ENCODE measurements at regions not wholly inside any gene's neighbourhood (a gene's known extent, or its start where the extent isn't known, plus 50 kb on each side); places are given as distances from the start of the nearest gene placed in this dataset.

- H4K20me1 ChIP-seq, result no peaks in the 10 kb centered on the region
Measured at GRCh38 chr7:16343612-16344011, 77.7 kb downstream of the CRPPA start.

GRCh38 chr7:16338065-16338464, 83.3 kb downstream of the CRPPA start:
- no peak for TF ChIP-seq Cebpa-rat (IDR thresholded peaks at IDR 0.05)
- H3K9ac ChIP-seq, result no peak overlapping the region

More at GRCh38 chr7:16343612-16344011, 77.7 kb downstream of the CRPPA start:
- no peak overlapping the region for H3K9ac ChIP-seq
- no peak for TF ChIP-seq Cebpa-rat (IDR thresholded peaks at IDR 0.05)
- no peak overlapping the region for H3K27ac ChIP-seq
- no peak overlapping the region for H3K4me3 ChIP-seq
- no peaks in the 10 kb centered on the region for H3K27me3 ChIP-seq
- peaks cover 5 to 32% (median 28%) of the 10 kb centered on the region in 10 experiments; a peak in 17 of 20 replicates for H3K4me1 ChIP-seq
- H3K4me2 ChIP-seq, result no peak overlapping the region
- no peaks in the 10 kb centered on the region for H3K36me3 ChIP-seq
- peaks cover under 1 to 25% (median 18%) of the 10 kb centered on the region in 11 experiments; a peak in 15 of 22 replicates for H3K9me3 ChIP-seq (replicated peaks in 1 of 11)

GRCh38 chr7:16326106-16326505, 95.2 kb downstream of the CRPPA start:
- no peaks in the 10 kb centered on the region for H3K36me3 ChIP-seq
- no peak for TF ChIP-seq Cebpa-rat (IDR thresholded peaks at IDR 0.05)
- H3K4me3 ChIP-seq, result no peak overlapping the region
- H4K20me1 ChIP-seq, result no peaks in the 10 kb centered on the region
- H3K27me3 ChIP-seq, result no peaks in the 10 kb centered on the region
- no peaks in the 10 kb centered on the region for H3K4me1 ChIP-seq
- H3K9ac ChIP-seq, result no peak overlapping the region
- no peak overlapping the region for H3K4me2 ChIP-seq
- H3K27ac ChIP-seq, result no peak overlapping the region
- no peaks in the 10 kb centered on the region for H3K9me3 ChIP-seq (replicated peaks in 1 of 11)

More at GRCh38 chr7:16338065-16338464, 83.3 kb downstream of the CRPPA start:
- peaks cover 0 to 11% (median 3%) of the 10 kb centered on the region in 10 experiments; a peak in 6 of 20 replicates for H3K4me1 ChIP-seq
- H3K4me3 ChIP-seq, result no peak overlapping the region
- H3K4me2 ChIP-seq, result no peak overlapping the region
- H3K27ac ChIP-seq, result no peak overlapping the region
- H3K36me3 ChIP-seq, result no peaks in the 10 kb centered on the region
- H3K27me3 ChIP-seq, result no peaks in the 10 kb centered on the region
- H3K9me3 ChIP-seq (replicated peaks in 1 of 11), result peaks cover 7 to 33% (median 15%) of the 10 kb centered on the region in 11 experiments; a peak in 15 of 22 replicates
- no peaks in the 10 kb centered on the region for H4K20me1 ChIP-seq

GRCh38 chr7:16323313-16323712, 98.0 kb downstream of the CRPPA start:
- Histone ChIP-seq H3K4me2 (no peak overlapping the region), H3K27me3 (no peaks in the 10 kb centered on the region), H4K20me1 (no peaks in the 10 kb centered on the region), H3K27ac (no peak overlapping the region), H3K4me3 (no peak overlapping the region), H3K4me1 (no peaks in the 10 kb centered on the region), H3K36me3 (no peaks in the 10 kb centered on the region), H3K9me3 (replicated peaks in 1 of 11) (no peaks in the 10 kb centered on the region), H3K9ac (no peak overlapping the region)
- no peak for TF ChIP-seq Cebpa-rat (IDR thresholded peaks at IDR 0.05)

- no peak for TF ChIP-seq Cebpa-rat (IDR thresholded peaks at IDR 0.05)
- Histone ChIP-seq H4K20me1 (no peaks in the 10 kb centered on the region), H3K9ac (no peak overlapping the region)
Measured at GRCh38 chr7:16320099-16320660, 101.2 kb downstream of the CRPPA start.

GRCh38 chr7:16318989-16319915, 102.1 kb downstream of the CRPPA start:
- no peak overlapping the region for H3K4me3 ChIP-seq
- no peak for TF ChIP-seq Cebpa-rat (IDR thresholded peaks at IDR 0.05)

More at GRCh38 chr7:16320099-16320660, 101.2 kb downstream of the CRPPA start:
- no peaks in the 10 kb centered on the region for H3K36me3 ChIP-seq
- H3K27me3 ChIP-seq, result no peaks in the 10 kb centered on the region
- no peak overlapping the region for H3K4me2 ChIP-seq
- no peak overlapping the region for H3K27ac ChIP-seq
- H3K4me3 ChIP-seq, result no peak overlapping the region
- H3K9me3 ChIP-seq (replicated peaks in 1 of 11), result no peaks in the 10 kb centered on the region
- no peaks in the 10 kb centered on the region for H3K4me1 ChIP-seq

GRCh38 chr7:16318463-16318862, 102.9 kb downstream of the CRPPA start:
- H3K4me3 ChIP-seq, result no peak overlapping the region
- no peaks in the 10 kb centered on the region for H3K4me1 ChIP-seq
- H3K27ac ChIP-seq, result no peak overlapping the region
- H3K27me3 ChIP-seq, result no peaks in the 10 kb centered on the region
- no peaks in the 10 kb centered on the region for H4K20me1 ChIP-seq
- TF ChIP-seq Cebpa-rat (IDR thresholded peaks at IDR 0.05), result no peak
- no peaks in the 10 kb centered on the region for H3K36me3 ChIP-seq
- no peaks in the 10 kb centered on the region for H3K9me3 ChIP-seq (replicated peaks in 1 of 11)
- H3K4me2 ChIP-seq, result no peak overlapping the region
- H3K9ac ChIP-seq, result no peak overlapping the region

More at GRCh38 chr7:16318989-16319915, 102.1 kb downstream of the CRPPA start:
- Histone ChIP-seq H4K20me1 (no peaks in the 10 kb centered on the region), H3K27ac (no peak overlapping the region), H3K4me1 (no peaks in the 10 kb centered on the region), H3K9me3 (replicated peaks in 1 of 11) (no peaks in the 10 kb centered on the region), H3K4me2 (no peak overlapping the region), H3K36me3 (no peaks in the 10 kb centered on the region), H3K27me3 (no peaks in the 10 kb centered on the region), H3K9ac (no peak overlapping the region)

- H3K4me3 ChIP-seq, result no peak overlapping the region
- H4K20me1 ChIP-seq, result no peaks in the 10 kb centered on the region
- H3K9ac ChIP-seq, result no peak overlapping the region
- no peaks in the 10 kb centered on the region for H3K27me3 ChIP-seq
- H3K27ac ChIP-seq, result no peak overlapping the region
- H3K9me3 ChIP-seq (replicated peaks in 1 of 11), result no peaks in the 10 kb centered on the region
- TF ChIP-seq Cebpa-rat (IDR thresholded peaks at IDR 0.05), result no peak
- H3K4me2 ChIP-seq, result no peak overlapping the region
- no peaks in the 10 kb centered on the region for H3K36me3 ChIP-seq
- H3K4me1 ChIP-seq, result no peaks in the 10 kb centered on the region
Measured at GRCh38 chr7:16317406-16317805, 103.9 kb downstream of the CRPPA start.

GRCh38 chr7:16315280-16315679, 106.1 kb downstream of the CRPPA start:
- Histone ChIP-seq H4K20me1 (no peaks in the 10 kb centered on the region), H3K36me3 (no peaks in the 10 kb centered on the region), H3K27me3 (no peaks in the 10 kb centered on the region), H3K9me3 (replicated peaks in 1 of 11) (no peaks in the 10 kb centered on the region), H3K4me2 (no peak overlapping the region), H3K27ac (no peak overlapping the region), H3K9ac (no peak overlapping the region), H3K4me1 (no peaks in the 10 kb centered on the region), H3K4me3 (no peak overlapping the region)
- TF ChIP-seq Cebpa-rat (IDR thresholded peaks at IDR 0.05), result no peak

All from BLaER1 treated with 17β-estradiol and CSF1 and Interleukin-3, amounts not matched to agents 10 nM and 100 nM (cell line).